GM10266 (cell line): ENCODE measurements at regions not wholly inside any gene's neighbourhood (a gene's known extent, or its start where the extent isn't known, plus 50 kb on each side); places are given as distances from the start of the nearest gene placed in this dataset.

Experiments used
- DNase-seq: peaks from one replicate; pipeline ENCODE4 v3.0.0; 2012; ENCODE audit errors: extremely low spot score
- CTCF ChIP-seq: IDR thresholded peaks from 2 replicates; pipeline ENCODE4 v1.5.1; 2012; ENCODE audit warnings: mild to moderate bottlenecking, low read depth; ENCODE audit not compliant: control insufficient read depth, insufficient read depth; ENCODE audit errors: missing control alignments

GRCh38 chr18:56521263-56521662 lies 117.1 kb downstream of the TXNL1 start:
- TF ChIP-seq CTCF: no peak
- no peak for DNase-seq

- DNase-seq: no peak
- no peak for TF ChIP-seq CTCF
Observed at GRCh38 chr18:56517761-56518160, 120.6 kb downstream of the TXNL1 start.

- no peak for TF ChIP-seq CTCF
Observed at GRCh38 chr18:56517196-56517595, 121.2 kb downstream of the TXNL1 start.

GRCh38 chr18:56516789-56517188 lies 121.6 kb downstream of the TXNL1 start:
- no peak for TF ChIP-seq CTCF
- DNase-seq: no peak

More at GRCh38 chr18:56517196-56517595, 121.2 kb downstream of the TXNL1 start:
- DNase-seq: no peak

GRCh38 chr18:56515522-56515921 lies 122.9 kb downstream of the TXNL1 start:
- no peak for TF ChIP-seq CTCF
- DNase-seq: no peak

- DNase-seq: no peak
- no peak for TF ChIP-seq CTCF
Observed at GRCh38 chr18:56511996-56512395, 126.4 kb downstream of the TXNL1 start.

- no peak for TF ChIP-seq CTCF
- no peak for DNase-seq
Observed at GRCh38 chr18:56510108-56510507, 128.3 kb downstream of the TXNL1 start.

- no peak for DNase-seq
- no peak for TF ChIP-seq CTCF
Observed at GRCh38 chr18:56509656-56510055, 128.7 kb downstream of the TXNL1 start.
